ENCODE measurements at regions not wholly inside any gene's neighbourhood (a gene's known extent, or its start where the extent isn't known, plus 50 kb on each side); places are given as distances from the start of the nearest gene placed in this dataset.

GRCh38 chr5:42284584-42284983 lies 138.7 kb upstream of the GHR start:
- TF ChIP-seq POLR2A (IDR thresholded peaks at IDR 0.05): no peak
- TF ChIP-seq, protein P1, sequence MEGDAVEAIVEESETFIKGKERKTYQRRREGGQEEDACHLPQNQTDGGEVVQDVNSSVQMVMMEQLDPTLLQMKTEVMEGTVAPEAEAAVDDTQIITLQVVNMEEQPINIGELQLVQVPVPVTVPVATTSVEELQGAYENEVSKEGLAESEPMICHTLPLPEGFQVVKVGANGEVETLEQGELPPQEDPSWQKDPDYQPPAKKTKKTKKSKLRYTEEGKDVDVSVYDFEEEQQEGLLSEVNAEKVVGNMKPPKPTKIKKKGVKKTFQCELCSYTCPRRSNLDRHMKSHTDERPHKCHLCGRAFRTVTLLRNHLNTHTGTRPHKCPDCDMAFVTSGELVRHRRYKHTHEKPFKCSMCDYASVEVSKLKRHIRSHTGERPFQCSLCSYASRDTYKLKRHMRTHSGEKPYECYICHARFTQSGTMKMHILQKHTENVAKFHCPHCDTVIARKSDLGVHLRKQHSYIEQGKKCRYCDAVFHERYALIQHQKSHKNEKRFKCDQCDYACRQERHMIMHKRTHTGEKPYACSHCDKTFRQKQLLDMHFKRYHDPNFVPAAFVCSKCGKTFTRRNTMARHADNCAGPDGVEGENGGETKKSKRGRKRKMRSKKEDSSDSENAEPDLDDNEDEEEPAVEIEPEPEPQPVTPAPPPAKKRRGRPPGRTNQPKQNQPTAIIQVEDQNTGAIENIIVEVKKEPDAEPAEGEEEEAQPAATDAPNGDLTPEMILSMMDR (IDR thresholded peaks at IDR 0.05): no peak
